HepG2 (cell line): ENCODE measurements at regions not wholly inside any gene's neighbourhood (a gene's known extent, or its start where the extent isn't known, plus 50 kb on each side); places are given as distances from the start of the nearest gene placed in this dataset.

ENCODE experiments used
- ATAC-seq: fragments of 200-7000 bp; cut with Tn5 transposase; 3 replicates; pipeline ENCODE4 v1.9.1; 2020; ENCODE audit warnings: mild to moderate bottlenecking, moderate library complexity
- BruUV-seq: library from RNA; stranded (reverse); fragments of 400-500 nt; replicated peaks from 2 replicates; lab custom pipeline; 2021; lab: Mats Ljungman, UMichigan
- CTCF ChIA-PET: fragments of 300-600 bp; formaldehyde crosslinking; extraction: SDS; loops from one replicate; lab custom pipeline; 2021; ENCODE audit warnings: low total read pairs, inconsistent platforms, low intra/inter-chr PET ratio; lab: Yijun Ruan, JAX
- POLR2A ChIA-PET: fragments of 350-600 bp; sonication (Branson Sonifier 250); formaldehyde crosslinking; loops from one replicate; lab custom pipeline; 2020; ENCODE audit warnings: antibody characterized with exemption, inconsistent platforms; lab: Yijun Ruan, JAX
- DNase-seq: peaks from one replicate; pipeline ENCODE4 v3.0.0-alpha.2; 2015; ENCODE audit warnings: low spot score
- FAIRE-seq: peaks from 3 replicates; lab custom pipeline; 2011; peaks lifted over from hg19 to GRCh38; lab: Jason Lieb, UNC
- H2AFZ ChIP-seq: one replicate; pipeline ENCODE4 v1.6.1; 2011; ENCODE audit warnings: low read length, inconsistent platforms
- H3K27ac ChIP-seq: fragments of 300-600 bp; 3 replicates; pipeline ENCODE4 v1.8.0; 2011; ENCODE audit warnings: mixed run types, mild to moderate bottlenecking, mixed read lengths, low read length, inconsistent platforms; ENCODE audit not compliant: insufficient read depth; ENCODE audit errors: extremely low read length
- H3K27me3 ChIP-seq, 2 experiments: fragments of 200-600 bp in 1 of 2; 2 replicates in 1 of 2; 3 replicates in 1 of 2; pipeline versions ENCODE4 v1.6.0 to v1.8.0; 2011; ENCODE audit warnings: low read length in 2 of 2, mild to moderate bottlenecking in 2 of 2, moderate library complexity in 2 of 2, inconsistent platforms in 1 of 2; ENCODE audit not compliant: insufficient read depth in 2 of 2, control insufficient read depth in 1 of 2
- H3K36me3 ChIP-seq, 2 experiments: fragments of 200-600 bp in 1 of 2; replicated peaks in 1 of 2; 2 replicates in 1 of 2; 3 replicates in 1 of 2; pipeline versions ENCODE4 v1.5.1 to v1.8.0; 2011; ENCODE audit warnings: low read length in 2 of 2, inconsistent platforms in 1 of 2; ENCODE audit not compliant: insufficient read depth in 2 of 2, control insufficient read depth in 1 of 2
- H3K4me1 ChIP-seq: 2 replicates; pipeline ENCODE4 v1.5.1; 2012; ENCODE audit warnings: low read length, inconsistent platforms; ENCODE audit not compliant: insufficient read depth
- H3K4me2 ChIP-seq: 2 replicates; pipeline ENCODE4 v1.6.0; 2011; ENCODE audit warnings: low read depth, low read length, inconsistent platforms
- H3K4me3 ChIP-seq, 3 experiments: fragments of 200-600 bp in 1 of 3; sonication (generic), shearing (Covaris generic) in 1 of 3; replicated peaks in 1 of 3; 2 replicates each; pipeline ENCODE4 v1.5.1; 2011 to 2016; ENCODE audit warnings: low read length in 3 of 3, inconsistent platforms in 2 of 3, low read depth in 2 of 3, mild to moderate bottlenecking in 2 of 3, control low read depth in 1 of 3, mixed read lengths in 1 of 3; ENCODE audit not compliant: insufficient read depth in 1 of 3
- H3K79me2 ChIP-seq: one replicate; pipeline ENCODE4 v1.6.1; 2011; ENCODE audit warnings: low read length, inconsistent platforms; ENCODE audit not compliant: insufficient read depth
- H3K9ac ChIP-seq: 2 replicates; pipeline ENCODE4 v1.6.0; 2011; ENCODE audit warnings: mild to moderate bottlenecking, low read depth, low read length, inconsistent platforms; ENCODE audit not compliant: insufficient read depth
- H3K9me3 ChIP-seq: 2 replicates; pipeline ENCODE4 v1.5.1; 2012; ENCODE audit warnings: mild to moderate bottlenecking, low read length
- H4K20me1 ChIP-seq: 2 replicates; pipeline ENCODE4 v1.6.0; 2011; ENCODE audit warnings: inconsistent platforms, mild to moderate bottlenecking, low read length, moderate library complexity; ENCODE audit not compliant: insufficient read depth
- ELF3 ChIP-seq: IDR thresholded peaks from 2 replicates; pipeline ENCODE4 v1.6.1; 2016; ENCODE audit warnings: missing genetic modification reagents, missing compliant biosample characterization
- MAFG ChIP-seq: sonication (generic); formaldehyde crosslinking; IDR thresholded peaks from 2 replicates; pipeline ENCODE4 v1.5.1; 2020; ENCODE audit warnings: mild to moderate bottlenecking, missing genetic modification reagents
- MAZ ChIP-seq, 2 experiments: sonication (generic) in 1 of 2; formaldehyde crosslinking in 1 of 2; IDR thresholded peaks; 2 replicates each; pipeline versions ENCODE4 v1.5.0 to v1.6.1; 2012 to 2020; ENCODE audit warnings: low read depth in 2 of 2, mild to moderate bottlenecking in 2 of 2, borderline replicate concordance in 1 of 2, improper control_type of control experiment in 1 of 2, low read length in 1 of 2, missing genetic modification reagents in 1 of 2, moderate library complexity in 1 of 2
- MLX ChIP-seq: IDR thresholded peaks from 2 replicates; pipeline ENCODE4 v1.6.1; 2016
- MYNN ChIP-seq: sonication (generic); formaldehyde crosslinking; IDR thresholded peaks from 2 replicates; pipeline ENCODE4 v1.4.0; 2020; ENCODE audit warnings: mild to moderate bottlenecking, low read depth, missing genetic modification reagents
- MZF1 ChIP-seq: sonication (generic); formaldehyde crosslinking; IDR thresholded peaks from 2 replicates; pipeline ENCODE4 v1.8.1; 2023; ENCODE audit warnings: mild to moderate bottlenecking, missing genetic modification reagents, borderline replicate concordance
- NR3C1 ChIP-seq: sonication (generic); formaldehyde crosslinking; IDR thresholded peaks from 2 replicates; pipeline ENCODE4 v1.4.0; 2020; ENCODE audit warnings: missing genetic modification reagents
- PAF1 ChIP-seq: IDR thresholded peaks from 2 replicates; pipeline ENCODE4 v1.6.1; 2016; ENCODE audit warnings: missing genetic modification reagents, missing compliant biosample characterization
- PREB ChIP-seq: sonication (generic); formaldehyde crosslinking; IDR thresholded peaks from 2 replicates; pipeline ENCODE4 v1.4.0; 2020; ENCODE audit warnings: missing genetic modification reagents
- SNAPC4 ChIP-seq: sonication (generic); formaldehyde crosslinking; IDR thresholded peaks from 2 replicates; pipeline ENCODE4 v1.4.0; 2020; ENCODE audit warnings: mild to moderate bottlenecking, missing genetic modification reagents
- ZNF264 ChIP-seq: sonication (generic); formaldehyde crosslinking; IDR thresholded peaks from 2 replicates; pipeline ENCODE4 v1.4.0; 2020; ENCODE audit warnings: missing genetic modification reagents
- ZNF331 ChIP-seq: sonication (generic); formaldehyde crosslinking; IDR thresholded peaks from 2 replicates; pipeline ENCODE4 v1.4.0; 2020; ENCODE audit warnings: missing genetic modification reagents
- ZNF784 ChIP-seq: sonication (generic); formaldehyde crosslinking; IDR thresholded peaks from 2 replicates; pipeline ENCODE4 v1.5.1; 2020; ENCODE audit warnings: missing genetic modification reagents, mild to moderate bottlenecking, borderline replicate concordance
- WGBS: methylation state at CpG from one replicate; pipeline ENCODE4 v1.1.6; 2017; ENCODE audit warnings: low lambda C conversion rate; 5-methylcytosine and 5-hydroxymethylcytosine counted together
- in situ Hi-C: cut with HindIII; loops from 2 replicates; pipeline ENCODE4 v1.10.0; 2017; ENCODE audit warnings: low pct_unique_long_range_greater_than_20kb; ENCODE audit not compliant: extremely low pct_ligation_motif_present
- intact Hi-C: fragments of 100-400 bp; cut with micrococcal nuclease; formaldehyde crosslinking; loops from one replicate; pipeline ENCODE4 v1.10.0; 2022; ENCODE audit not compliant: unreplicated experiment

GRCh38 chr6:21846541-21847451 lies 253.2 kb downstream of the SOX4 start (continued):
- TF ChIP-seq PREB (CRISPR knock-in tag) (no peak), MAFG (CRISPR knock-in tag) (no peak), ZNF264 (CRISPR knock-in tag) (0 out of 2 replicates have a peak, but pooled peaks have one; percentile 40), MLX (CRISPR knock-in tag) (peak; percentile 39; the same call in 1 of the 2 replicates), MZF1 (CRISPR knock-in tag) (no peak), MYNN (CRISPR knock-in tag) (no peak), PAF1 (CRISPR knock-in tag) (no peak), ELF3 (no peak)
- TF ChIP-seq, all 625 proteins: peak for 6

- no peak for DNase-seq
- ChIA-PET CTCF (no interaction called here), POLR2A (no interaction called here)
- no peak overlapping the region for H3K4me3 ChIP-seq
- ATAC-seq: no peak
- no peak overlapping the region for H3K9ac ChIP-seq
- intact Hi-C loops: no loop called here
- FAIRE-seq: no peak
- peaks cover 19% of the 10 kb centered on the region for H3K4me1 ChIP-seq
- in situ Hi-C loops: no loop called here
- H2AFZ ChIP-seq: no peak overlapping the region
- H3K79me2 ChIP-seq: no peaks in the 10 kb centered on the region
- no TSS peak for BruUV-seq
- no peaks in the 10 kb centered on the region for H3K36me3 ChIP-seq
- H3K27ac ChIP-seq: no peak overlapping the region
- WGBS: 15% methylated on average over 5 of the region's 5 CpGs
- no peaks in the 10 kb centered on the region for H3K27me3 ChIP-seq
- no peak overlapping the region for H3K4me2 ChIP-seq
- no peaks in the 10 kb centered on the region for H3K9me3 ChIP-seq
- H4K20me1 ChIP-seq: no peaks in the 10 kb centered on the region
- TF ChIP-seq ZNF784: no peak
- TF ChIP-seq MAZ (IDR thresholded peaks at IDR 0.05; ENCODE audit: borderline replicate concordance, low read depth, low read length): no peak
- TF ChIP-seq MAZ (CRISPR knock-in tag; IDR thresholded peaks at IDR 0.05; ENCODE audit: low read depth): no peak
- TF ChIP-seq ZNF331 (CRISPR knock-in tag): no peak
- no peak for TF ChIP-seq SNAPC4
- TF ChIP-seq NR3C1: no peak
Observed at GRCh38 chr6:21847711-21848480, 254.3 kb downstream of the SOX4 start.
